Breast epithelium (tissue), 4 donors: ENCODE measurements at regions not wholly inside any gene's neighbourhood (a gene's known extent, or its start where the extent isn't known, plus 50 kb on each side); places are given as distances from the start of the nearest gene placed in this dataset.
"Not testable (repeated sequence)": the region's sequence is repeated elsewhere in the genome, so short reads cannot be mapped to it uniquely, and the experiment has no call there.

Source experiments
- DNase-seq, 2 donors: peaks; one replicate each; pipeline ENCODE4 v3.0.0-alpha.2; 2019; ENCODE audit warnings: low spot score in 2 of 2
- H3K27ac ChIP-seq, 2 donors: fragments of 200-600 bp; sonication (generic) in 1 of 2; one replicate each; pipeline ENCODE4 v1.5.1; 2016 to 2019; ENCODE audit warnings: mild to moderate bottlenecking in 1 of 2
- H3K27me3 ChIP-seq, 2 donors: fragments of 200-600 bp; sonication (generic) in 1 of 2; one replicate each; pipeline versions ENCODE4 v1.5.1 to v1.6.0; 2017 to 2019; ENCODE audit warnings: control low read depth in 1 of 2, mild to moderate bottlenecking in 1 of 2
- H3K36me3 ChIP-seq: fragments of 200-600 bp; one replicate; pipeline ENCODE4 v1.5.1; 2019
- H3K4me1 ChIP-seq, 2 donors: fragments of 200-600 bp; sonication (generic); one replicate each; pipeline ENCODE4 v1.5.1; 2016 to 2019; ENCODE audit warnings: control low read depth in 1 of 2
- H3K4me3 ChIP-seq, 3 donors: fragments of 200-600 bp; sonication (generic); 1 replicate in 2 of 3; 2 replicates in 1 of 3; pipeline ENCODE4 v1.5.1; 2016 to 2019; ENCODE audit warnings: mild to moderate bottlenecking in 3 of 3, moderate library complexity in 2 of 3
- H3K9me3 ChIP-seq, 2 donors: fragments of 200-600 bp; sonication (generic) in 1 of 2; one replicate each; pipeline ENCODE4 v1.5.1; 2016 to 2019; ENCODE audit warnings: control low read depth in 1 of 2
- CTCF ChIP-seq, 3 donors: fragments of 450-650 bp; IDR thresholded peaks; one replicate each; pipeline ENCODE4 v1.5.1; 2016 to 2017; ENCODE audit warnings: antibody characterized with exemption in 3 of 3, mild to moderate bottlenecking in 3 of 3, moderate library complexity in 3 of 3
- POLR2A ChIP-seq: fragments of 450-650 bp; IDR thresholded peaks from one replicate; pipeline ENCODE4 v1.6.1; 2016; ENCODE audit warnings: antibody characterized with exemption, mild to moderate bottlenecking, moderate library complexity
- POLR2AphosphoS5 ChIP-seq, 3 donors: sonication (generic); formaldehyde crosslinking; IDR thresholded peaks; one replicate each; pipeline ENCODE4 v1.6.1; 2017; ENCODE audit warnings: antibody characterized with exemption in 3 of 3
- intact Hi-C: fragments of 100-400 bp; cut with DNase I; formaldehyde crosslinking; loops from one replicate; pipeline ENCODE4 v1.15.1; 2023; ENCODE audit warnings: low total_unique reads

DNA sequence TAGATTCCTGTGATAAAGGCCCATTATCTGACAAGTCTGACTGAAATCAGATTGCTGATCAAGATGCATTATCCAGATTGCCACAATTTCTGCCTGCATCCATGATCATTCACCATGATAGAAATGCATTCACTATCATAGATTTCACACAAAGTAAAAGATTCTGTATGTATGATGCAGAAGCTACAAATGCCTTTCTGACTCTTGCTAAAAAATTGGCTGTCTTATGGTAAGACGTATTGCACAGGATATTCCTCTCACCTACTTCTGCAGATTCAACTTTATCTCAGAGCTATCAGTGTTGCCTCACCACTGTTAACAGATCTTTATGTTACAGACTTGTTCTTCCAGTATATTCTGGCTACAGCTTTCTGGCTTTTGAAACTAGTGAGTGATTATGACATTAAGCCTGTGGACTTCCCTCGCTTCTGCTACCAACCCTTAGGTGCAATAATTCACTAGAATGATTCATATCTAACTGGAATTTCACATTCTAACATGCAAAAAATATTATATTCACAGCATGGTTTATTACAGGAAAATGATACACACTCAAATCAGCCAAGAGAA is 955.3 kb downstream of the EPHA3 start:
- Histone ChIP-seq H3K27ac (no peak overlapping the region), H3K36me3 (no peaks in the 10 kb centered on the region), H3K4me1 (no peaks in the 10 kb centered on the region), H3K9me3 (no peaks in the 10 kb centered on the region), H3K4me3 (no peak overlapping the region), H3K27me3 (no peaks in the 10 kb centered on the region)
- no peak for TF ChIP-seq CTCF (IDR thresholded peaks at IDR 0.05)
- intact Hi-C loops, result no loop called here
- no peak for DNase-seq

- Histone ChIP-seq H3K27ac (no peak overlapping the region), H3K4me1 (no peaks in the 10 kb centered on the region), H3K36me3 (no peaks in the 10 kb centered on the region), H3K27me3 (no peaks in the 10 kb centered on the region), H3K4me3 (no peak overlapping the region), H3K9me3 (no peaks in the 10 kb centered on the region)
- no peak for DNase-seq
- TF ChIP-seq POLR2AphosphoS5 (IDR thresholded peaks at IDR 0.05) (no peak), CTCF (IDR thresholded peaks at IDR 0.05) (no peak), POLR2A (no peak)
- intact Hi-C loops, result no loop called here
Observed at GRCh38 chr3:90068783-90069182, 961.4 kb downstream of the EPHA3 start.

GRCh38 chr3:90069748-90070147 is 962.3 kb downstream of the EPHA3 start:
- intact Hi-C loops, result no loop called here
- Histone ChIP-seq H3K27ac (no peak overlapping the region), H3K4me1 (no peaks in the 10 kb centered on the region), H3K9me3 (no peaks in the 10 kb centered on the region), H3K4me3 (no peak overlapping the region), H3K36me3 (no peaks in the 10 kb centered on the region), H3K27me3 (no peaks in the 10 kb centered on the region)
- DNase-seq, result no peak
- TF ChIP-seq POLR2AphosphoS5 (IDR thresholded peaks at IDR 0.05) (no peak), CTCF (IDR thresholded peaks at IDR 0.05) (no peak), POLR2A (no peak)

DNA sequence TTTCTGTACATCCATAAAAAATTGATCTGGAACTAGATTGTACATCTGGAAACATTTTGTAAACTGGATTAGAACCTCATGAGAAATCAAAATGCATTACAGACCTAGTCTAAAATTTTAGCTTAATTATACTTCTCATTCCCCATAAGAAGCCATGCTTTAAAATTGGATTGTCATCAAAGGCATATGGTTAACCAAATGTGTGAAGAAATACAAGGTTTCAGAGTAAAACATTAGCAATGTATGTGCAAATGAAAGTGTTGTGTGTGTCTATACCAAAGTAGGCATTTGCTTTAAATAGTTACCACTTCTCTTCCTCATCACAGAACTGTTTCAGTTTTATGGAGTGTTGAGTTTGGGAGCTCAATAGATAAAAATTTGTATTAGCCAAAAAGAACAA is 968.7 kb downstream of the EPHA3 start:
- H3K36me3 ChIP-seq, result no peaks in the 10 kb centered on the region
- no peaks in the 10 kb centered on the region for H3K9me3 ChIP-seq
- no peaks in the 10 kb centered on the region for H3K4me1 ChIP-seq
- no peak for DNase-seq
- H3K27ac ChIP-seq, result no peak overlapping the region
- no peak overlapping the region for H3K4me3 ChIP-seq
- intact Hi-C loops, result no loop called here
- H3K27me3 ChIP-seq, result no peaks in the 10 kb centered on the region
- no peak for TF ChIP-seq CTCF (IDR thresholded peaks at IDR 0.05)

DNA sequence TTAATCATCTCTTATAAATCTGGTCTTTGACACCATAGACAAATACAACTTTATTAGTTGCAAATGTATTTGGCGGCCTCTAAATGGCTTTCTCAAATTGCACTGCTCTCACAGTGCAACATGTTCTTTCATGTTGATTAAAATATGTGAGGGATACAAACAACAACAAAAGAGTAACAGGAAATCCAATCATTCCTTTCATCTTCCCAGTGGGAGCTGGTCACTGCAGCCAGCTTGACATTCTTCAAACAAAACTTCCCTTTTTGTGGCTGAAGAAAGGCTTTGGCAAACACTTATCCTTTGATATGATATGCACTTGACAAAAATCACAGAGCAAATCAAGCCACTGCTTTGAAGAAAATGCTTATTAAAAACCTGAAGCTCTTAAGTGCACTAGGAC is 973.6 kb downstream of the EPHA3 start:
- Histone ChIP-seq H3K9me3 (no peaks in the 10 kb centered on the region), H3K27ac (no peak overlapping the region), H3K4me1 (no peaks in the 10 kb centered on the region), H3K27me3 (no peaks in the 10 kb centered on the region), H3K4me3 (no peak overlapping the region), H3K36me3 (no peaks in the 10 kb centered on the region)
- no peak for DNase-seq
- intact Hi-C loops, result no loop called here
- no peak for TF ChIP-seq POLR2AphosphoS5 (IDR thresholded peaks at IDR 0.05)
- no peak for TF ChIP-seq CTCF (IDR thresholded peaks at IDR 0.05)
- no peak for TF ChIP-seq POLR2A

DNA sequence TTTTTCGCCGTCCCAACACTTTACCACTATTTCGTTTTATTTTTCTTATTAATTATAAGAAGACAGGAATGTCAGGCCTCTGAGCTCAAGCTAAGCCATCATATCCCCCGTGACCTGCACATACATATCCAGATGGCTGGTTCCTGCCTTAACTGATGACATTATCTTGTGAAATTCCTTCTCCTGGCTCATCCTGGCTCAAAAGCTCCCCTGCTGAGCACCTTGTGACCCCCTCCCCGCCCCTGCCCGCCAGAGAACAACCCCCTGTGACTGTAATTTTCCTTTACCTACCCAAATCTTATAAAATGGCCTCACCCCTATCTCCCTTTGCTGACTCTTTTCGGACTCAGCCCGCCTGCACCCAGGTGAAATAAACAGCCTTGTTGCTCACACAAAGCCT is 978.9 kb downstream of the EPHA3 start:
- H3K4me3 ChIP-seq, intact Hi-C loops, H3K27me3 ChIP-seq, DNase-seq, H3K36me3 ChIP-seq, H3K27ac ChIP-seq, H3K9me3 ChIP-seq, H3K4me1 ChIP-seq: not testable (repeated sequence)
